Adrenal gland (tissue), 5 donors: ENCODE measurements at regions not wholly inside any gene's neighbourhood (a gene's known extent, or its start where the extent isn't known, plus 50 kb on each side); places are given as distances from the start of the nearest gene placed in this dataset.

ENCODE experiments used
- POLR2A ChIP-seq, 2 donors: fragments of 450-650 bp; IDR thresholded peaks; one replicate each; pipeline ENCODE4 v1.6.1; 2017; ENCODE audit warnings: antibody characterized with exemption in 2 of 2, mild to moderate bottlenecking in 2 of 2, moderate library complexity in 1 of 2
- TF ChIP-seq, protein P1 (sequence below), 6 experiments: fragments of 450-650 bp in 4 of 6; fragments of 200-600 bp in 2 of 6; sonication (generic) in 1 of 6; IDR thresholded peaks; 1 replicate in 5 of 6; 2 replicates in 1 of 6; pipeline versions ENCODE4 v1.5.1 to v1.8.0; 2016 to 2021; ENCODE audit warnings: antibody characterized with exemption in 6 of 6, mild to moderate bottlenecking in 2 of 6, moderate library complexity in 1 of 6
- donor health status: DM: no; HTN: no; CAD: no.

DNA sequence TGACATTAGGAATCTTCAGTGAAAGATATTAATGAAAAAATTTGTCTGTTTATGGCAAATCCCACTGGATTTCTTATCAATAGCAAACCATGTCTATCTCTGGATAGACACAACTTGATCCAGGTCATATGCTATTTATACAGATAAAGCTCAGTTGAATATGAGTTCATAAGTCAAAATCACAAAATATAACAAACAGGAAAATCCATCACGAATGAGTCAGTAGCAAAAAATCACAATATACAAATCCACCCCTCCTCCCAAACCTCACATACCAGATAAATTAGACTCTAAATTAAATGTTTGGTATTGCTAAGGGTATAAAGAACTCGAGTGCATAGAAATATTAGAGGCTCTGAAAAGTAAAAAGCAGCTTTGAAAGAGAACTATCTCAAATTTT, 420.5 kb downstream of the TLL1 start:
- TF ChIP-seq, protein P1, sequence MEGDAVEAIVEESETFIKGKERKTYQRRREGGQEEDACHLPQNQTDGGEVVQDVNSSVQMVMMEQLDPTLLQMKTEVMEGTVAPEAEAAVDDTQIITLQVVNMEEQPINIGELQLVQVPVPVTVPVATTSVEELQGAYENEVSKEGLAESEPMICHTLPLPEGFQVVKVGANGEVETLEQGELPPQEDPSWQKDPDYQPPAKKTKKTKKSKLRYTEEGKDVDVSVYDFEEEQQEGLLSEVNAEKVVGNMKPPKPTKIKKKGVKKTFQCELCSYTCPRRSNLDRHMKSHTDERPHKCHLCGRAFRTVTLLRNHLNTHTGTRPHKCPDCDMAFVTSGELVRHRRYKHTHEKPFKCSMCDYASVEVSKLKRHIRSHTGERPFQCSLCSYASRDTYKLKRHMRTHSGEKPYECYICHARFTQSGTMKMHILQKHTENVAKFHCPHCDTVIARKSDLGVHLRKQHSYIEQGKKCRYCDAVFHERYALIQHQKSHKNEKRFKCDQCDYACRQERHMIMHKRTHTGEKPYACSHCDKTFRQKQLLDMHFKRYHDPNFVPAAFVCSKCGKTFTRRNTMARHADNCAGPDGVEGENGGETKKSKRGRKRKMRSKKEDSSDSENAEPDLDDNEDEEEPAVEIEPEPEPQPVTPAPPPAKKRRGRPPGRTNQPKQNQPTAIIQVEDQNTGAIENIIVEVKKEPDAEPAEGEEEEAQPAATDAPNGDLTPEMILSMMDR (IDR thresholded peaks at IDR 0.05) = no peak
- TF ChIP-seq POLR2A (IDR thresholded peaks at IDR 0.05) = no peak
